ENCODE measurements at regions not wholly inside any gene's neighbourhood (a gene's known extent, or its start where the extent isn't known, plus 50 kb on each side); places are given as distances from the start of the nearest gene placed in this dataset.

DNA sequence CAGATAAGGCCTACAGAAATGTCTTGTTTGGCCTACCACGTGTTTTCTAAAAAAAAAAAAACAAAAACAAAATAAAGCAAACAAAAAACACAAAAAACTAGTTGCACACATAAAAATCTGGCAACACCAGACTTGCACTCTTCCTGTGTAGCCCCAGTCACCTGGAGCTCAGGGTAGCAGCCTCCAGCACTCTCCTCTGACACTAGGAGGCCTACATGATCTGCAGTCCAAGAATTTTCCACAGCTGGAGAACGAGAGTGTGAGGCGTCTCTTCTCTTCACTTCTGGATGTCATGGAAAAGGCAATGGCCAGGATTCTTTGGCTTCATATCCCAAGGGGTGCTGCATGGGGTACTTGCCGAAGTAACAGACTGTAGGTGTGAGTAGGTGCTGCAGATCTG lies 310.2 kb upstream of the SALL1 start:
- H3K27ac ChIP-seq: no peak overlapping the region
- TF ChIP-seq, protein P1, sequence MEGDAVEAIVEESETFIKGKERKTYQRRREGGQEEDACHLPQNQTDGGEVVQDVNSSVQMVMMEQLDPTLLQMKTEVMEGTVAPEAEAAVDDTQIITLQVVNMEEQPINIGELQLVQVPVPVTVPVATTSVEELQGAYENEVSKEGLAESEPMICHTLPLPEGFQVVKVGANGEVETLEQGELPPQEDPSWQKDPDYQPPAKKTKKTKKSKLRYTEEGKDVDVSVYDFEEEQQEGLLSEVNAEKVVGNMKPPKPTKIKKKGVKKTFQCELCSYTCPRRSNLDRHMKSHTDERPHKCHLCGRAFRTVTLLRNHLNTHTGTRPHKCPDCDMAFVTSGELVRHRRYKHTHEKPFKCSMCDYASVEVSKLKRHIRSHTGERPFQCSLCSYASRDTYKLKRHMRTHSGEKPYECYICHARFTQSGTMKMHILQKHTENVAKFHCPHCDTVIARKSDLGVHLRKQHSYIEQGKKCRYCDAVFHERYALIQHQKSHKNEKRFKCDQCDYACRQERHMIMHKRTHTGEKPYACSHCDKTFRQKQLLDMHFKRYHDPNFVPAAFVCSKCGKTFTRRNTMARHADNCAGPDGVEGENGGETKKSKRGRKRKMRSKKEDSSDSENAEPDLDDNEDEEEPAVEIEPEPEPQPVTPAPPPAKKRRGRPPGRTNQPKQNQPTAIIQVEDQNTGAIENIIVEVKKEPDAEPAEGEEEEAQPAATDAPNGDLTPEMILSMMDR (IDR thresholded peaks at IDR 0.05): no peak
- TF ChIP-seq ZFX (IDR thresholded peaks at IDR 0.05; ENCODE audit: borderline replicate concordance): no peak

DNA sequence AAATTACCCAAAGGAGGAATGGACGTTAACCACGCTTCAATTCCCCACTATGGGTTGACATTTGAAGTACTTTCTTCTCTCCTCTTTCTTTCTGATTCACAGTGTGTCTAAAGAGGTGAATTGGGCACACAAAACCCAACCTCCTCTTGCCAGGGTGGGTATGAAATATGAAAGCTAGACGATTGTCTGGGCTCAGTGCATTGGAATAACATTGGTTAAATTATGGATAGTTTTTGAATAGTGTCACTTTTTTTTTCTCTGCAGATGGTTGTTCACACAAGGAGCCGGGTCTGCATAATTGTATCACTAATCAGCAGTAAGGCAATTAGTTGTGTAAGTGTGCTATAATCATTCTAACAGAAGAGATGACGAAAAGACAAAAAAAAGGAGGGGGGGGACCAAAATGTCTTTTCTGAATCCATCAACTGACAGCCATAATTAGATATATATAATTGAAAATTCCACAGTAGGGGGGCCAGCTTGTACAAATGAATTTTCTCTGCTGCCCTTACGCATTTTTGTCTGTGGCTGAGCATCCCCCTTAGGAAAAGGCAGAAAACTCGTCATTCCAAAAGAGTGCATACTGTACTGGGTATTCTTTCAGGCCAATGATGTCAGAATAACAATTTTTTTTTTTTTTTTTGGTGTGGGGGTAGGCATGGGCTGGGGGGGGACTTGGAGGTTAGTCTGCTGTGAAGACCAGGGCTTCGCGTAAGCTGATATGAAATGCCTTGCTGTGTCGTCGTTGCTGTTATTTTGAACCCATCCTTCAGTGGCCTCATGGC lies 307.5 kb upstream of the SALL1 start:
- H3K27ac ChIP-seq: no peak overlapping the region
- TF ChIP-seq ZFX (IDR thresholded peaks at IDR 0.05; ENCODE audit: borderline replicate concordance): no peak
- TF ChIP-seq, protein P1 (IDR thresholded peaks at IDR 0.05): no peak

DNA sequence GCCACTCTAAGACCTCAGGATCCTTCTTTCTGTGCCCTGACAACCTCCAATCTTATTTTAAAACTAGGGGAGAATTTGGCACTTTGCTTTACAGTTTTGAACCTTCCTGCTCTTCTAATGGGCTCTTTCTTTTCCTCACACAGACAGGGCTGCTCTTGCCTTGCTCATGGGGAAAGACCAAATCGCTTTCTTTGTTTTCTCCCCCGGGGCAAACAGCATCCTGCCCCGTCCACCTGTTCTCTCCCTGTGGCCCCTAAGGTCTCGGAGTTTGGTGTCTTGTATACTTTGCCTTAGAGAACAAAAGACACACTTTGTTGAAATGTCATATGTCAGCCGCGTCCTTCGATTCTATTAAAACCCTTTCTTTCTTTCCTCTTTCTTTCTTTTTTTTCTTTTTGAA lies 306.7 kb upstream of the SALL1 start:
- no peak overlapping the region for H3K27ac ChIP-seq
- TF ChIP-seq, protein P1 (IDR thresholded peaks at IDR 0.05): no peak
- TF ChIP-seq ZFX (IDR thresholded peaks at IDR 0.05; ENCODE audit: borderline replicate concordance): no peak

DNA sequence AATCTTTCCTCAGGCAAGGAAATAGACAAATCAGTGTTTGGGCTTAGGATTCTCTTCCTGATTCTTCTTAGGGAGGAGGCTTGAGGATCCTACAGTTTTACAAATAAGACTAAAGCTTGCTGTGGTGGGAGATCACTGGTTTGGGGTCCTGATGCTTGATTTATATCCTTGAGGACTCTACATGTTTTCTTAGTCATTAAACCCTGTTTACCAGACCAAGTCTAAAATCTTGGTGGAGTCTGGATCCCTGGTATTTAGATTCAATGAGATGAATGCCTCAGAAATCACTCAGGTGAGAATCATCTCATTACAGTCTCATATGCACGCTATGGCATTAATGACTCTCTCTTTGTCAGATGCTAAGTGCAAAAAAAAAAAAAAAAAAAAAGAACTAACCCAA lies 304.3 kb upstream of the SALL1 start:
- TF ChIP-seq, protein P1 (IDR thresholded peaks at IDR 0.05): no peak
- no peak for TF ChIP-seq ZFX (IDR thresholded peaks at IDR 0.05; ENCODE audit: borderline replicate concordance)
- H3K27ac ChIP-seq: no peak overlapping the region

DNA sequence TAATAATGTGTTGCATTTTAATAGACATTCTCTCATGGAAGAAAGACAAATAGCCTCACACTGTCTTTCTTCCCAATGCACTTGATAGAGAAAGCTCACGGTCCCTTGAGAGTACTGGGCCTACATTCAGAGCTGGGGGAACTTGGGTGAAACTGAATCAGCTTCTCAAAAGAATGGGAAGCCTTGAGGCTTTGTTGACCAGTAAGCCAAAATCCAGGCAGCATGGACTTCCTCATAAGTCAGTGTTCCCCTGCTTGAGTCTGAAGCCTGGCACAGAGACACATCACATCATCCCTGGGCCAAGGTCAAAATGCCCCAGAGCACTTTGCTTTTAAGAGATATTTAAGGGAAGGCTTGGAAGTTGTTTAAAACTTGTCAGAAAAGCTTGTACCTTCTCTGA lies 302.2 kb upstream of the SALL1 start:
- TF ChIP-seq, protein P1 (IDR thresholded peaks at IDR 0.05): no peak
- TF ChIP-seq ZFX (IDR thresholded peaks at IDR 0.05; ENCODE audit: borderline replicate concordance): no peak
- no peak overlapping the region for H3K27ac ChIP-seq

DNA sequence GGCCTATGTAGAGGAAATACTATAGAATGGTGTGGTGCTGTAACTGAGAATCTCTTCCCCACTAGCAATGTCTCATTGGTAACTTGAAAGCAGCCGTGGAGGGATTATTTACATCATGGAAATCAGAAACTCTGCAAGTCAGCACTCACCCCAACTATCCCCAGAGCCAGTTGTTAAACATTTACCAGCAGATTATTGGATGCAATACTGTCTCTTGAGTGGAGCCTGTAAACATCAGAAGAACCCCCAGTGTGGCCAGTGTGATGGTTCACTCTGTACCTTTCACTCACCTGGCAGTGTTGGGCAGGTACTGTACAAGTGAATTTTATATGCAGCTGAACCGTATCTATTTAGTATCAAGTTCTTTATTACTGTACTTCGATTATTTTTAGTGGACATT lies 299.8 kb upstream of the SALL1 start:
- no peak overlapping the region for H3K27ac ChIP-seq
- no peak for TF ChIP-seq ZFX (IDR thresholded peaks at IDR 0.05; ENCODE audit: borderline replicate concordance)
- TF ChIP-seq, protein P1 (IDR thresholded peaks at IDR 0.05): no peak

DNA sequence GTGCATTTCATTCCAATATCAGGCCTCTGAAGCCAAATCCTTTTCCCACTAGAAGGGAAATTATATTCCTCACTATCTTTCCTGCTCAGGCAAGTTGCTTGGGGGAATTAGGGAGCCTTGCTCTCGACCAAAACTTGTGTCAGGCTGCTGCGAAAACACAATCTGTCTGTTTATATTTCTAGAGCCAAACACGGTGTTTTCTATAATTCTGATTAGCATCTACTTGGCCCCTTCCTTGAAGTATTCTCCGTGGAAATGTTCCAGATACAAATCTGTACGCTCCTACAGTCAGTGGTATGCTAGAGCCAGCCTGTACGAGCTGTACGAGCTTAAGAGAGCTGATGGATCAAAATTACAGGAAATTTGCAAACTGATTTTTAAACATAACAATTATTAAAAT lies 299.3 kb upstream of the SALL1 start:
- no peak overlapping the region for H3K27ac ChIP-seq
- TF ChIP-seq, protein P1 (IDR thresholded peaks at IDR 0.05): no peak
- no peak for TF ChIP-seq ZFX (IDR thresholded peaks at IDR 0.05; ENCODE audit: borderline replicate concordance)
